K562 (cell line): ENCODE measurements at regions not wholly inside any gene's neighbourhood (a gene's known extent, or its start where the extent isn't known, plus 50 kb on each side); places are given as distances from the start of the nearest gene placed in this dataset.

ENCODE experiments used
- ASH1L ChIP-seq: fragments of 450-650 bp; IDR thresholded peaks from 2 replicates; pipeline ENCODE4 v1.6.1; 2018; ENCODE audit warnings: borderline replicate concordance, mild to moderate bottlenecking, low read depth; ENCODE audit not compliant: partially characterized antibody
- BCLAF1 ChIP-seq, 2 experiments: fragments of 450-650 bp in 1 of 2; IDR thresholded peaks; 2 replicates each; pipeline ENCODE4 v1.6.1; 2011 to 2017; ENCODE audit warnings: low read depth in 2 of 2, antibody characterized with exemption in 1 of 2, borderline replicate concordance in 1 of 2, low read length in 1 of 2, mild to moderate bottlenecking in 1 of 2, mixed read lengths in 1 of 2; ENCODE audit not compliant: control insufficient read depth in 1 of 2
- CBX8 ChIP-seq: fragments of 200-600 bp; sonication (generic); IDR thresholded peaks from 2 replicates; pipeline ENCODE4 v1.6.1; 2012; ENCODE audit warnings: borderline replicate concordance, mixed run types, low read depth, mild to moderate bottlenecking, moderate library complexity, mixed read lengths, low read length, control low read depth, inconsistent platforms; ENCODE audit not compliant: poor library complexity, severe bottlenecking; ENCODE audit errors: extremely low read depth
- CHAMP1 ChIP-seq: fragments of 450-650 bp; IDR thresholded peaks from 2 replicates; pipeline ENCODE4 v1.6.1; 2016; ENCODE audit warnings: mild to moderate bottlenecking
- NR2C2 ChIP-seq, 2 experiments: fragments of 200-800 bp in 1 of 2; sonication (Bioruptor generic) in 1 of 2; sonication (generic) in 1 of 2; formaldehyde crosslinking in 1 of 2; IDR thresholded peaks; 2 replicates each; pipeline versions ENCODE4 v1.6.1 to v1.8.0; 2016 to 2022; ENCODE audit warnings: mild to moderate bottlenecking in 1 of 2, missing compliant biosample characterization in 1 of 2, missing genetic modification characterization in 1 of 2, missing genetic modification reagents in 1 of 2
- PHB ChIP-seq: fragments of 250-450 bp; sonication (Bioruptor Pico); IDR thresholded peaks from 2 replicates; pipeline ENCODE4 v1.5.0; 2021
- POLR2H ChIP-seq: IDR thresholded peaks from 2 replicates; pipeline ENCODE4 v1.6.1; 2016; ENCODE audit warnings: missing genetic modification characterization, low read depth, mild to moderate bottlenecking, control low read depth, missing compliant biosample characterization, moderate library complexity
- PRPF4 ChIP-seq: fragments of 200-400 bp; formaldehyde crosslinking; IDR thresholded peaks from one replicate; pipeline ENCODE4 v1.6.1; 2017; ENCODE audit warnings: low read length, low read depth, mild to moderate bottlenecking; ENCODE audit not compliant: insufficient read depth, poor library complexity, severe bottlenecking
- PTRF ChIP-seq: fragments of 450-650 bp; IDR thresholded peaks from 2 replicates; pipeline ENCODE4 v1.6.1; 2016; ENCODE audit warnings: mild to moderate bottlenecking, missing genetic modification characterization, missing compliant biosample characterization
- SP1 ChIP-seq: sonication (generic); formaldehyde crosslinking; IDR thresholded peaks from 2 replicates; pipeline ENCODE4 v1.8.1; 2022; ENCODE audit warnings: mild to moderate bottlenecking, missing genetic modification reagents
- TAF9B ChIP-seq: fragments of 450-650 bp; IDR thresholded peaks from 2 replicates; pipeline ENCODE4 v1.6.1; 2018; ENCODE audit warnings: mild to moderate bottlenecking; ENCODE audit not compliant: partially characterized antibody
- TFE3 ChIP-seq: fragments of 450-650 bp; formaldehyde crosslinking; IDR thresholded peaks from 2 replicates; pipeline ENCODE4 v1.4.0; 2020; ENCODE audit warnings: mild to moderate bottlenecking, mixed read lengths
- ZNF780A ChIP-seq: fragments of 250-450 bp; sonication (Bioruptor Pico); IDR thresholded peaks from 2 replicates; pipeline ENCODE4 v1.5.0; 2021; ENCODE audit warnings: mild to moderate bottlenecking
- TF ChIP-seq, protein P1 (sequence below): fragments of 250-450 bp; sonication (Bioruptor Pico); IDR thresholded peaks from 2 replicates; pipeline ENCODE4 v1.6.1; 2021; ENCODE audit warnings: mild to moderate bottlenecking
- TF ChIP-seq, protein P2 (sequence below): IDR thresholded peaks from 3 replicates; pipeline ENCODE4 v1.6.1; 2011; ENCODE audit warnings: borderline replicate concordance, mild to moderate bottlenecking; ENCODE audit not compliant: insufficient read length, insufficient read depth

GRCh38 chr1:8197493-8198282, 120.2 kb upstream of the SLC45A1 start (continued):
- TF ChIP-seq CHAMP1 (no peak; the same call in 1 of the 2 replicates), PRPF4 (no peak), SP1 (CRISPR knock-in tag) (0 out of 2 replicates have a peak, but pooled peaks have one; percentile 57), ASH1L (peak; percentile 34), PTRF (tag) (no peak), NR2C2 (CRISPR knock-in tag; IDR thresholded peaks at IDR 0.05) (0 out of 2 replicates have a peak, but pooled peaks have one; percentile 31), NR2C2 (tag; IDR thresholded peaks at IDR 0.05) (peak; percentile 74; the same call in 1 of the 2 replicates), CBX8 (no peak), ZNF780A (no peak), POLR2H (tag) (no peak), TAF9B (no peak), BCLAF1 (IDR thresholded peaks at IDR 0.05; ENCODE audit: borderline replicate concordance in 1 of 2, control insufficient read depth in 1 of 2, low read depth in 2 of 2, low read length in 1 of 2) (peak in 1 of 2 experiments; percentile 63; a peak in 1 of 4 replicates), PHB (CRISPR knock-in tag) (no peak), TFE3 (peak; percentile 28)
- TF ChIP-seq, protein P1, sequence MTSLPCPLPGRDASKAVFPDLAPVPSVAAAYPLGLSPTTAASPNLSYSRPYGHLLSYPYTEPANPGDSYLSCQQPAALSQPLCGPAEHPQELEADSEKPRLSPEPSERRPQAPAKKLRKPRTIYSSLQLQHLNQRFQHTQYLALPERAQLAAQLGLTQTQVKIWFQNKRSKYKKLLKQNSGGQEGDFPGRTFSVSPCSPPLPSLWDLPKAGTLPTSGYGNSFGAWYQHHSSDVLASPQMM (CRISPR knock-in tag), result no peak
- TF ChIP-seq, protein P2, sequence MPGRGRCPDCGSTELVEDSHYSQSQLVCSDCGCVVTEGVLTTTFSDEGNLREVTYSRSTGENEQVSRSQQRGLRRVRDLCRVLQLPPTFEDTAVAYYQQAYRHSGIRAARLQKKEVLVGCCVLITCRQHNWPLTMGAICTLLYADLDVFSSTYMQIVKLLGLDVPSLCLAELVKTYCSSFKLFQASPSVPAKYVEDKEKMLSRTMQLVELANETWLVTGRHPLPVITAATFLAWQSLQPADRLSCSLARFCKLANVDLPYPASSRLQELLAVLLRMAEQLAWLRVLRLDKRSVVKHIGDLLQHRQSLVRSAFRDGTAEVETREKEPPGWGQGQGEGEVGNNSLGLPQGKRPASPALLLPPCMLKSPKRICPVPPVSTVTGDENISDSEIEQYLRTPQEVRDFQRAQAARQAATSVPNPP, result no peak
